Large intestine (tissue), 3 donors: ENCODE measurements at regions not wholly inside any gene's neighbourhood (a gene's known extent, or its start where the extent isn't known, plus 50 kb on each side); places are given as distances from the start of the nearest gene placed in this dataset.

Source experiments
- DNase-seq, 2 donors: peaks; one replicate each; pipeline versions ENCODE4 v3.0.0 to v3.0.0-alpha.2; 2013
- H3K27ac ChIP-seq: one replicate; pipeline ENCODE4 v1.5.1; 2013; ENCODE audit warnings: low read length
- H3K27me3 ChIP-seq: 2 replicates; pipeline ENCODE4 v1.6.1; 2013; ENCODE audit warnings: low read length; ENCODE audit not compliant: control insufficient read depth, insufficient read depth
- H3K36me3 ChIP-seq: 2 replicates; pipeline ENCODE4 v1.6.1; 2013; ENCODE audit warnings: low read length; ENCODE audit not compliant: control insufficient read depth, insufficient read depth
- H3K4me1 ChIP-seq: one replicate; pipeline ENCODE4 v1.6.1; 2013; ENCODE audit warnings: low read length; ENCODE audit not compliant: control insufficient read depth, insufficient read depth
- H3K4me3 ChIP-seq: one replicate; pipeline ENCODE4 v1.5.1; 2013; ENCODE audit warnings: low read length
- H3K9me3 ChIP-seq: one replicate; pipeline ENCODE4 v1.6.1; 2013; ENCODE audit warnings: mild to moderate bottlenecking, low read depth, low read length, moderate library complexity; ENCODE audit not compliant: control insufficient read depth
- WGBS: methylation state at CpG from one replicate; pipeline ENCODE4 v1.1.5; 2013; ENCODE audit warnings: low lambda C conversion rate; ENCODE audit not compliant: insufficient coverage; 5-methylcytosine and 5-hydroxymethylcytosine counted together

GRCh38 chr4:138734746-138735145, 280.8 kb upstream of the NOCT start:
- H3K36me3 ChIP-seq, result no peaks in the 10 kb centered on the region
- no peaks in the 10 kb centered on the region for H3K27me3 ChIP-seq
- no peaks in the 10 kb centered on the region for H3K4me1 ChIP-seq
- H3K9me3 ChIP-seq, result peaks cover 6% of the 10 kb centered on the region
- H3K27ac ChIP-seq, result no peak overlapping the region
- WGBS, result no CpG with 5 or more reads among the region's 1 CpG
- no peak overlapping the region for H3K4me3 ChIP-seq
- peak in 1 of 2 donors; percentile 17 for DNase-seq

- H3K27me3 ChIP-seq, result no peaks in the 10 kb centered on the region
- no peak for DNase-seq
- no CpG with 5 or more reads among the region's 3 CpGs for WGBS
- no peak overlapping the region for H3K27ac ChIP-seq
- no peaks in the 10 kb centered on the region for H3K9me3 ChIP-seq
- no peaks in the 10 kb centered on the region for H3K36me3 ChIP-seq
- H3K4me3 ChIP-seq, result no peak overlapping the region
- H3K4me1 ChIP-seq, result no peaks in the 10 kb centered on the region
Measured at GRCh38 chr4:138728566-138728965, 287.0 kb upstream of the NOCT start.

- DNase-seq, result no peak
- no peak overlapping the region for H3K27ac ChIP-seq
- H3K4me1 ChIP-seq, result no peaks in the 10 kb centered on the region
- H3K36me3 ChIP-seq, result no peaks in the 10 kb centered on the region
- H3K9me3 ChIP-seq, result no peaks in the 10 kb centered on the region
- H3K4me3 ChIP-seq, result no peak overlapping the region
- WGBS, result 60% methylated on average over 1 of the region's 3 CpGs
- H3K27me3 ChIP-seq, result no peaks in the 10 kb centered on the region
Measured at GRCh38 chr4:138727731-138728130, 287.9 kb upstream of the NOCT start.

GRCh38 chr4:138724530-138724929, 291.1 kb upstream of the NOCT start:
- 63% methylated on average over 1 of the region's 4 CpGs for WGBS
- H3K4me1 ChIP-seq, result no peaks in the 10 kb centered on the region
- H3K4me3 ChIP-seq, result no peak overlapping the region
- no peak for DNase-seq
- H3K27me3 ChIP-seq, result no peaks in the 10 kb centered on the region
- H3K36me3 ChIP-seq, result no peaks in the 10 kb centered on the region
- no peak overlapping the region for H3K27ac ChIP-seq
- no peaks in the 10 kb centered on the region for H3K9me3 ChIP-seq

GRCh38 chr4:138716559-138717335, 298.8 kb upstream of the NOCT start:
- 87% methylated on average over 7 of the region's 9 CpGs for WGBS
- Histone ChIP-seq H3K27ac (no peak overlapping the region), H3K4me1 (no peaks in the 10 kb centered on the region), H3K9me3 (no peaks in the 10 kb centered on the region), H3K36me3 (no peaks in the 10 kb centered on the region), H3K4me3 (no peak overlapping the region), H3K27me3 (no peaks in the 10 kb centered on the region)
- DNase-seq, result no peak

- Histone ChIP-seq H3K9me3 (no peaks in the 10 kb centered on the region), H3K36me3 (no peaks in the 10 kb centered on the region), H3K27me3 (no peaks in the 10 kb centered on the region), H3K4me3 (no peak overlapping the region), H3K4me1 (no peaks in the 10 kb centered on the region), H3K27ac (no peak overlapping the region)
- DNase-seq, result no peak
- WGBS, result no CpG with 5 or more reads among the region's 7 CpGs
Measured at GRCh38 chr4:138710297-138710696, 305.3 kb upstream of the NOCT start.

GRCh38 chr4:138709859-138710258, 305.7 kb upstream of the NOCT start:
- Histone ChIP-seq H3K36me3 (no peaks in the 10 kb centered on the region), H3K27ac (no peak overlapping the region), H3K4me1 (no peaks in the 10 kb centered on the region), H3K9me3 (no peaks in the 10 kb centered on the region), H3K4me3 (no peak overlapping the region), H3K27me3 (no peaks in the 10 kb centered on the region)
- 33% methylated on average over 1 of the region's 3 CpGs for WGBS
- DNase-seq, result no peak

GRCh38 chr4:138707746-138708677, 307.6 kb upstream of the NOCT start:
- H3K4me3 ChIP-seq, result no peak overlapping the region
- H3K36me3 ChIP-seq, result no peaks in the 10 kb centered on the region
- WGBS, result 70% methylated on average over 2 of the region's 8 CpGs
- H3K27me3 ChIP-seq, result no peaks in the 10 kb centered on the region
- DNase-seq, result no peak
- no peaks in the 10 kb centered on the region for H3K9me3 ChIP-seq
- no peaks in the 10 kb centered on the region for H3K4me1 ChIP-seq
- no peak overlapping the region for H3K27ac ChIP-seq

GRCh38 chr4:138706201-138706600, 309.4 kb upstream of the NOCT start:
- Histone ChIP-seq H3K36me3 (no peaks in the 10 kb centered on the region), H3K4me1 (no peaks in the 10 kb centered on the region), H3K9me3 (no peaks in the 10 kb centered on the region), H3K4me3 (no peak overlapping the region), H3K27me3 (no peaks in the 10 kb centered on the region), H3K27ac (no peak overlapping the region)
- DNase-seq, result no peak
- WGBS, result no CpG with 5 or more reads among the region's 2 CpGs

GRCh38 chr4:138702190-138702824, 313.3 kb upstream of the NOCT start:
- DNase-seq, result no peak
- H3K9me3 ChIP-seq, result no peaks in the 10 kb centered on the region
- no peak overlapping the region for H3K4me3 ChIP-seq
- no peaks in the 10 kb centered on the region for H3K27me3 ChIP-seq
- no peaks in the 10 kb centered on the region for H3K4me1 ChIP-seq
- H3K36me3 ChIP-seq, result no peaks in the 10 kb centered on the region
- no peak overlapping the region for H3K27ac ChIP-seq
- WGBS, result no CpG with 5 or more reads among the region's 3 CpGs
